Islet of Langerhans (tissue), 1 donor: ENCODE measurements at regions not wholly inside any gene's neighbourhood (a gene's known extent, or its start where the extent isn't known, plus 50 kb on each side); places are given as distances from the start of the nearest gene placed in this dataset.
A peak's percentile ranks its signal among the peaks of the same experiment; 100 is the strongest.
"Not testable (repeated sequence)": the region's sequence is repeated elsewhere in the genome, so short reads cannot be mapped to it uniquely, and the experiment has no call there.

Experiments
- FAIRE-seq: peaks from one replicate; lab custom pipeline; 2011; peaks lifted over from hg19 to GRCh38; lab: Jason Lieb, UNC

DNA sequence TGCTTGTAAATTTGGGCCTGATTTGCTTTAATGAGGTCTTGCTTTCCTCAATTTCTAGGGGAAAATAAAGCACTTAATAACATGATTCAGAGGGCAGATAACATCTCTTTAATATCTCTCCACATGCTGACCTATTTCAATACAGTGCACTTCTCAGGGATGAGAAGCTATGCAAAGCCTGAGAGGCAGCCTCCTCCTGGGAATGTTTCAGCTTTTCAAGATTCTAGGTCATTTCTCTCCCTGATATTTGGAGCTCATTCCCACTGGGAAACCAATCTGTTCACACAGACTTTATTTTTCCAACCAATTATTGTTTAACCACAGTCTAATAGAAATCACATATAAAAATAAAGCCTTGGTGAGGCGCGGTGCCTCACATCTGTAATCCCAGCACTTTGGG lies 67.0 kb upstream of the LSAMP start:
- FAIRE-seq = no peak

DNA sequence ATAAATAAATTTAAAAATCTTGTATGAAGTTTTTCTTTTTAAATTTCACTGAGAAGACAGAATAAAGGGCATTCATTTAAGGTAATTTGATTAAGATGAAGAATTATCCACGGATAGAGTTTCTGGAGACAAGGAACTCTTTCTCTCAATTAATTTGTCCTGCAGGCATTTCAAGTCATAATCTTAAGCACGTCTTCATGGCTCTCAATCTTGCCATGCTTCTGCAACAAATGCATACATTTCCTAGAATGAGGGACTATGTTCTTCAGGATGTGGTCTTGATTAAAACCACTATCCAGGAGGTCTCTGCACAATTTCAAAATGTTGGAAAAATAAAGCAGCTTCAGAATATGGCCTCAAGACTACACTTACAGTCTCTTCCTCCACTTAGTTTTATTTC lies 67.6 kb upstream of the LSAMP start:
- FAIRE-seq = no peak

DNA sequence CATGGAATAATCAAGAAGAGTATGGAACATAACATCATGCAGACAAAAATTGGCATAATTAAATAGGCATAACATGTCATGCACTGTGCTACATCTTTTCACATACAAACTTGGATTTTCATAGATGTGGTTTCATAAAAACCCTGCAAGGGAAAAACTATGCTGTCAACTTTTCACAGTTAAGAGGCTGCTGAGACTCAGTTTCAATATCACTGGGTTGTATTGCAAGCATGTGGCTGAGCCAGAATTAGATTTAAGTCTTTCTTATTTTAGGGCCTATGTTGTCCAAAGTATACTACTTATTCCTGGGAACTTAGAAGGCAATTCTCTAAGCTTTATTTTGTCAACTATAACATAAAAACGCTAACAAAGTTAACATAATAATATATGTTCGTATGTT lies 70.7 kb upstream of the LSAMP start:
- no peak for FAIRE-seq

DNA sequence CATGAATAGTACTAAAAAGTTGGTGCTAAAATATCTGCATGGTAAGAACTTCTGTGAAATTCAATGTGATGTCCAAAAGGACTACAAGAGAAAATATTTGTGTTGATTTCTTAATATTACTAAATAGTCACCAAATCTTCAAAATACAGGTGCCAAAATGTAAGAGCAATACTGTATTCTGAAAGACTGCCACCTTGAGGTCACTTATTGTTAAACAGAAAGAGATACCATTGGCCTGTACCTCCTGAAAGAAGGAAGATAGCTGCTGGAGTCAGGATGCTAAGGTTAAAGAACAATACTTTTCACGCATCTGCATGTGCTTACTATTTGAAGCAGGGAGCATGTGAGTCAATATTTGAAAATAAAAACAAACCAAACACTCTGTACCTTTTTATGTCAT lies 72.0 kb upstream of the LSAMP start:
- FAIRE-seq = peak; percentile 13

DNA sequence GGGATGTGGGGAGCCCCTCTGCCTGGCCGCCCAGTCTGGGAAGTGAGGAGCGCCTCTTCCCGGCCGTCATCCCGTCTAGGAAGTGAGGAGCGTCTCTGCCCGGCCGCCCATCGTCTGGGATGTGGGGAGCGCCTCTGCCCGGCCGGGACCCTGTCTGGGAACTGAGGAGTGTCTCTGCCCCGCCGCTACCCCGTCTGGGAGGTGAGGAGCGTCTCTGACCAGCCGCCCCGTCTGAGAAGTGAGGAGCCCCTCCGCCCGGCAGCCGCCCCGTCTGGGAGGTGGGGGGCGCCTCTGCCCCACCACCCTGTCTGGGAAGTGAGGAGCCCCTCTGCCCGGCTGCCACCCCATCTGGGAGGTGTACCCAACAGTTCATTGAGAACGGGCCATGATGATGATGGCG lies 73.8 kb upstream of the LSAMP start:
- not testable (repeated sequence) for FAIRE-seq

DNA sequence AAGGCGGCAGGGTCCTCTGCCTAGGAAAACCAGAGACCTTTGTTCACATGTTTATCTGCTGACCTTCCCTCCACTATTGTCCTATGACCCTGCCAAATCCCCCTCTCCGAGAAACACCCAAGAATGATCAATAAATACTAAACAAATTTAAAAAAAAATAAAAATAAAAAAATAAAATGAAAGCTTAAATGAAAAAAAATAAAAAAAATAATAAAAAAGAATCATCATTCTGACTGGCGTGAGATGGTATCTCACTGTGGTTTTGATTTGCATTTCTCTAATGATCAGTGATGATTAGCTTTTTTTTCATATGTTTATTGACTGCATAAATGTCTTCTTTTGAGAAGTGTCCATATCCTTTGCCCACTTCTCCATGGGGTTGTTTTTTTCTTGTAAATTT lies 74.5 kb upstream of the LSAMP start:
- not testable (repeated sequence) for FAIRE-seq

DNA sequence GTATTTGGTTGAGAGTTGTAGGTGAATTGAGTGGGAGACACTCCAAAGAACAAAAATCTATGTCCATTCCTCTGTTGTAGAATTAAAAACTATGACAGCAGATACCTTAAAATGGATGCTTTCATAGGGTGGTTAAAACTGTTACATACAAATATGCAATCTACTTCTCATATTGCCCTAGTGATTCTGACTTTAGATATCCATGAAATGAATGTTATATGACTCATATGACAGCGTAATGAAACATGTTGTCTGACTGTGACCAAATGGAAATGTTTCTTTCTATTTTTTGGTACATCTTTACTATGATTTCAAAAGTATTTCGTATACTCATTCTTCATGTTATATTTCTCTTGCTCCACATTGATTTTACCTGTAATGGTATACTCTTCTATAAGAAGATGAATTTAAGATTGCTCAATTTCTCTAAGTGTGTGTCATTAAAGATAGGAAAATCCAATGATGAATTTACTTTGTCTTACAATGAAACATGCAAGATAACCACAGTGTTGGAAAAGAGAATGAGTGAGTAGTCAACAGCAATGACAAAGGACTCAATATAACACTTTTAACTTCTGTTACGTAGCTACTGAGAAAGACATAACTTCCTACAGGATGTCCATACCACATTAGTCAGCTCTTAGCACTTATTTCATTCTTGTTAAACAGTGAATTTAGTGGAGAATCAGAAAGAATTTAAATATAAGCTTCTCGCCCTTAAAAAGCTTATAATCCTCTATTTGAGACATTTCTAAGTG lies 79.3 kb upstream of the LSAMP start:
- FAIRE-seq = no peak

DNA sequence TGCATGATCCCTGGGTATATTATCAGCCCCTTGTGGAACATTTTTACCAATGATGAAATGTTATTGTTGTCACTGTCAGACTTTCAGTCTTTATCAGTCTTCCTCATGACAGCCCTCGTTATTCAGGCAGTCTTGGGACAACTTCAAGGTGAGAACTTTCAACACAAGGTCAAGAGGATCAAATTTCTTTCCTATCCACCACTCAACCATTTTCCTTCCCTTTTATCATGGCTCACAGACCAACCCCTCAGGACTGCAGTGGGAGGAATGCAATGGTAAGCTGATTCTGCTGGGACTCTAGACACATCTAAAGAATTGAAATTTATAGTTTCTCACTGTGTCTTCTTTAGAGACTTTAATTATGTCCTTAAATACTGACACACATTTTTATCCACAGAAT lies 107.0 kb upstream of the LSAMP start:
- FAIRE-seq = no peak

DNA sequence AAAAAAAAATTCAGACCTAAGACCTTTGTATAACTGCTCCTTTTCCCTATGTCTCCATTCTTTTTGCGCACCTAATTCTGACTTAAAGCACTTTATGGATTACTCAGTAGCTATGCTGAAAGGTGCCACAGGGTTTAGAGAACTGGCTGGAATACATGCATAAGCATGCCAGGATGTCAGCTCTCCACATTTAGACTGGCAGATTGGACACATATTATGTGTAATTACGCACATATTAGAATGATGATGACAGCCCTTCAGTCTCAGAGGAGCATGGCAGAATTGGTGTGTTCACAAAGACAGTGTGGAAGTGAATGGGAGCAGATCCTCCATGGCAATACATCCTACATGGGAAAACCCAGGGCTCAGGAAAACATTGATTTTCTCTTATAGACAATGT lies 108.1 kb upstream of the LSAMP start:
- no peak for FAIRE-seq

DNA sequence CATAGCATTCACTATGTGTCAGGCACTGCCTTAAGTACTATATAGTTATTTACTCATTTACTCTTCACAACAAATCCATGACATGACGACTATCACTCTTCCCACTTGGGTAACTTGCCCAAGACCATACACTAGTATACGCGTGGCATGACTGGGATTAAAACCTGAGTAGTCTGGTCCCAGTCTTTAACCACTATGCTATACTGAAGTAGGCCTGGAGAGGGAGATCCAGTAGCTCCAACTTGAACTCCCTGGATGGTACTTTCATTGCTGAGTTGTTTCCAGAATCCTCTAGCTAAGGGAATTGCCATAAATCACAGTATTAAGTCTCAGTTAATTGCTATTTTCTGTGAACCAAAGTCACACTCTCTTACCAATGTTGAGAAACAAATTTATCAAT lies 116.2 kb upstream of the LSAMP start:
- FAIRE-seq = no peak

DNA sequence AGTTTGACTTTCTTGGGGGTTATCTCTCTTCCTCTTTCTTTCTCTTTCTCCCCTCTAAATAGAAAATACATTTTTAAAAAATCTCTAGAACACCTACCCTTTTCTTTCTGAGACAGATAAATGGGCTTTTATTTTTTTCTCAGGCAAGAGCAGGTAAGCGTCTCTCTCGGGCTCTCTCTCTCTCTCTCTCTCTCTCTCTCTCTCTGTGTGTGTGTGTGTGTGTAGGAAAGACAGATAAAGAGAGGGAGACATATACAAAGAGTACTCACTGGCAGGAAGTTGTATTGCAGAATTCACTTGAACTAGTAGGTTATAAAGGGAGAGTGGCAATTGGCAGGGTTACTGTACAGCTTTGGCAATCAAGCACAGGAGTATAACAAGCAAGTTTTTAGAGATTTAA lies 118.1 kb upstream of the LSAMP start:
- no peak for FAIRE-seq

DNA sequence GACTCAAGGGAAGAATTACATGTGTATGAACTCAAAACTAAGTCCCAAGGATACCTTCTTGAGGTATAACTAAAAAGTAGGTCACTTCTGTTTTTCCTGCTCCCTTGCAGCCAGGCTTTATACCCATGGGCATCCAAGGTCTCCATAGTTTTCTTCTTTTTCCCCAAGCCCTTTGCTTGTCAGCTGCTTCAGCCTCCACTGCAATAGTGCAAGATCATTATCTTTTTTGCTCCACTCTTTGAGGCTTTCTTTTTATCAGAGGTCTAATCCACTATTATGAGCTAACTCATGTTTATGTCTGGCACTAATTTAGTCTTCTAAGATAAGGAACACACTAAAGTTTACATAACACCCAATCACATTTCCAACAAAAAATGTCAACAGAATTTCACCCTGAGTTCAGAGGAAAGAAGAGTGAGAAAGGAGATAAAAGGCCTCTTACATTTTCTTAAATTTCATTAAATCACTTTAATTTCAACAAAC lies 121.2 kb upstream of the LSAMP start:
- no peak for FAIRE-seq

DNA sequence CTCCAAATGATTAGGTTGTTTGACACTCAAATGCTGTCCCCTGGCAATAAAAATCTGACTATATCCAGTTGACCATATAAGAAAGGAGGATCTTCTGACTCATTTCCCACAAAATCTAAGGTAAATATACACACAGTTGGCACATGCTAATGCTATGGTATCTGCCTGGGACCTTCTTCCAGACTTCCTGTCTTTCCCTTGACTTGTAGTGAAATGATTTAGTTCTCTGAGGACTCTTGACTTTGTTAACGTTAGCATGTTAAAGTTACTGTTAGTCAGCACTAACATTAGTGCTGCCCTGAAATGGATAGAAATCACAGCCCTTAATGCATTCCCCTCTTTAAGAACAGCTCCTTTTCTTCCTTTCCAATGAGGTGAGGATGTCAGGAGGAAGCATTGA lies 124.3 kb upstream of the LSAMP start:
- no peak for FAIRE-seq

DNA sequence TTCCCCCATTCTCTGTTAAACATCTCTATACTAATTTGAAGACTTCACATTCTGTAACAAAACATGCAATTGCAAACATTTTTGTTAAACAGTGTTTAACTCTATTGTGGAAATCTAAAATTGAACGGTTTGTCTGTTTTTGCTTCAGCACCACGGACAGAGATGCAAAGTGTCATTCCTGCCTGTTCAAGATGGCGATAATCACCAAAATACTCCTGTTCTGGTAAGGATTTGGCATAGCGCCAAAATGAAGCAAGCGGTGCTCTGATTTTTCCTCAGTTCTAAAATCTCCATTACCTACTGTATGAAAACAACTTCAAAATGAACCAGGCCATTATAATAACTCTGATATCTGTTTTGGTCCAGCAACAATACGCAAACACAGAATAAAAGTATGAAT lies 129.7 kb upstream of the TUSC7 start:
- no peak for FAIRE-seq

DNA sequence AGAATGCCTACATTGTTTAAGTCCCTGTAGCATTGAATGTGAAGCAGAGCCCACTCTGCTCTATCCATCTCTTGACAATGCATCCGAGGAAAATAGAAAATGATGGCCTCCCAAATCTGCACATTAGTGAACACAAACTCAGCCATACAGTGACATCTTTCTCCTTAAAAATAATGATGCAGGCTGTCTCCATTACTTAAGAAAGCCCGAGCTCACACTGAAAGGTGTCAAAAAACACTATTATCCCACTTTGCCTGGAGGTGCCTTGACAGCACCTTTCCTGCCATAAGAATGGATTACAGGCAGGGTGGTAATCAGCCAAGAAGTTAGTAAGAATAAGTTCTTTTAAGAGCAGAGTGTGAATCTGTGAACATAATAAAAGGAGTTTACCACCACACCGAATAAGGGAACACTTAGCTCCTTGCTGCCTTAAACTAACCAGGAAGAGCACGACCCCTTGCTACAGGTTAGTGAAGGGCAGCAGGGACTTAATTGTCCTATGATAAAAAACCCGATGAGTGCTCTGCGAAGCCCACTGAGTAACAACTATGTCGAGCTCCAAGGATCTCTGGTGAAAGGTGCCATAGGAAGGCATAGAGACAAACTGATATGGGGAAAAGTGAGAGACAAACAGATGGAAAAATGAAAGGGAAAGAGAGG lies 123.2 kb upstream of the TUSC7 start:
- FAIRE-seq = no peak

DNA sequence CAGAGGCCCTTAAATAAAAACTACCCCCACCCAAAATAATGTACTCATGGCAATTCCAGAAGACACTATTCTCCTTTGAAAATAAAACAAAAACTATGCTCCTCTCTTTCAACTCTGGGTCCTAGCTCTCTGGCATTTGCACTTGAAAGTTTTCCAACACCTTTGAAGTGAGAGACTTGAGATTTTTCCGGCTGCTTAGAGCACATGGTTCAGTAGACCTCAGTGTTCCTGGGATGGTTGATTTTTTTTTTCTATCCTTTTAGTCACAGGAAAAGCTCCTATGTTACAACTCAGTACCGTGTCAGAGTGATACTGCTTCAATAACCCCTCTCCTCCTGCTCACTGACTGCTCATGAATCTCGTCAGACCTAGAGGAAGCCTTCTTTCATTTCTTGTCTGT lies 118.3 kb upstream of the TUSC7 start:
- FAIRE-seq = no peak

DNA sequence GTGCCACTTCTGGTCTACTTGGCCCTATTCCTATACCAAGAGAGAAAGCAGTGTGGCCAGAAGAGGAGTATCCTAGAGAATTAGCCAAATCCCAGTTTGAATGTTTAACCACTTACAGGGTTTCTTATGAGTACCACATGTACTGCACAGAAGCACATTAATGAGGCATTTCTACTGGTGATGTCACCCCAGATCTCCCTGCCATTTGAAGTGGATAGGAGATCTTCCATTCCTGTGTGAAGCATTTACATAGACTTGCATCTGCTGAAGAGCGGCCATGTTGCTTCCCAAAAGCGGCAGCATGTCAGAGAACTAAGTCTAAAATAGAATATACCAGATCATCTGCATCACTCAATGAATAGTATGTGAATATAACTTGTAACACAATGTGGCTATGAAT lies 108.4 kb upstream of the TUSC7 start:
- no peak for FAIRE-seq

DNA sequence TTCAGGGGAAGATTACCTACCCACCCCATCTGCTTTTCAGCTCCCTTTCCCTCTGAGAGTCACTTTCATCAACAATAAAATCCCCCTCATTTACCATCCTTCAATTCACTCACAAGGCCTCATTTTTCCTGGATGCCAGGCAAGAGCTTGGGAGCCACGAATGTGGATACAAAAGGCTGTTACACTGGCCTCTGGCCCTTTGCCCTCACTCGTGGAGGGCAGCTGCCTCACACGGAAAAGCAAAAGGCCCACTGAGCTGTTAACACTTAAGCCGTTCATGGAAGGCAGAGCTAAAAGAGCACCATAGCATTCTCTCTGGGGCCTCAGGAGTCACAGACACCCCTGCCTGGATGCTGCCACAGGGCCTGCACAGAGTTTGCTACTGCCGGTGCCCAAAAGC lies 102.4 kb upstream of the TUSC7 start:
- FAIRE-seq = no peak

DNA sequence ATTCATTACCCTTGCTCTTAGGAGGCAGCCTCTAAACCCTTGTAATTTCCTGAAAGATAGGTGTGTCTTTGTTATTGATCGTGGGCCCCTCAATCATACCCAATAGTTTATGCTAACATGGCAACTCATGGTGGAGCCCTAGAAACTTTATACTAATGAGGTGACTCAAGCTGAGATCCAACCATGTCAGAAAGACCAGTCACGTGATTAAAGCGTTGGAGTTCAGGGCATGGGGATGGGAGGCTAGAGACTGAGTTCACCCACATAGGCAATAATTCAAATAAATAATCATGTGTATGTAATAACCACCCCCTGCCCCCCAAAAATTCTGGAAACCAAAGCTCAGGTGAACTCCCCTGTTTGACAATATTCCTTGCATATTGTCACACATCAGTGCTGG lies 99.5 kb upstream of the TUSC7 start:
- FAIRE-seq = no peak

DNA sequence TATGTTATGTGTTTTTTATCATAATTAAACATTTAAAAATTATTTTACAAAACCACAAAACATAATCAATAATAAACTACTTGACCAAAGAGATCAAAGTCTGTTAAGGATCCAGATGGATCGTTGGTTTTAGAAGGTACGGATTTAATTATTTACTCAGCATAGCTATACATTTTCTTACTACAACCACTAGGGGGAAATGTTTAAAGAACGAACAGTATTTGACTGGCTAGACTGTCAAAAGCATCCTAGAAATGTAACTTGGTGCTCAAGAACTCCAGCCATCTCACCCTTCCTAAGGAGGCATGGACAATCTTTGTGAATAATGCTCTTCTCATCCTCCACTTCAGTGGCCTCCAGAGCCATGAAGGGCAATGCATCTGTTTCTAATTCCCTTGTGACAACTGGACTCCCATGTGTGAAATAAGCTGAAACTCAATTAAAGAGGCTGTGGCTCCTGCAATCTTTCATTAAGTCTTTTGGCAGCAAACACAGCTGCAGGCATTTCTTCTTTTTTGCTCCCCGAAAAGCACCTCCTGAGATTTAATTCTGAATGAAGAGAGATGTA lies 94.7 kb upstream of the TUSC7 start:
- no peak for FAIRE-seq

DNA sequence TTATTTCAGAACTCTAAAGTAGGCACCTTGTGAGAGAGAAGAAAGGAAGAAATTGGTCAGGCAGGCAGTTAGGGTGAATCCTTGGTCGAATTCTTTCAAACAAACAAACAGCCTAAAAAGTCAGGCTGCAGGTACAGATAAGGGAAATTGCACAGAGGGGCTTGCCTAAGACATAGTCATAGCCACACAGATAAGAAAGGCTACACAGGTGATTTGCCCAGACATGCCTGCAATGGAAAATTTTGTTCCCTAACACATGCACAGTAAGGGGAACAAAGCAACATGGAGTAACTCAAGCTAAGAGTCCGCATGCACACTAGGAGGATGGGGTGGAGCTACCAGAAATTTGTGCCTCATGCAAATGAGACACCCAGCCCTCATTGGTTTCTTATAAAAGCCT lies 91.4 kb upstream of the TUSC7 start:
- FAIRE-seq = no peak

DNA sequence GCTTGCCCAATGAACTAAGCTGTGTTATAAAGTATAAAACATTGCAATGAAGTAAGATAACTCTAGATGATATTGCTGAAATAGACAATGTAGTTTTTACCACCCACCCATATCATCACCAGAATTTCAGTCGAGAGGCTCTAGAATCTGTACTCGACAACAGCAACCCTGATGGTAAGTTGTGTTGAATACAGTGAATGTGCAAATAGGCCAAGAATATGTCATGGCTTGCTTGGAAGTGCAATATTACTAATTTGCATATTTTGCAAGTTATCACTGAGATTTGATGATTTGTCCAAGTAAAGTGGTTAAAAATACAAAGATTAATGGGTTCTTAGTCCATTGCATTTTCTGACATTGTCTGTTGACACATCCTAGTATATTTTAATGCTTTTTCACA lies 90.6 kb upstream of the TUSC7 start:
- no peak for FAIRE-seq

DNA sequence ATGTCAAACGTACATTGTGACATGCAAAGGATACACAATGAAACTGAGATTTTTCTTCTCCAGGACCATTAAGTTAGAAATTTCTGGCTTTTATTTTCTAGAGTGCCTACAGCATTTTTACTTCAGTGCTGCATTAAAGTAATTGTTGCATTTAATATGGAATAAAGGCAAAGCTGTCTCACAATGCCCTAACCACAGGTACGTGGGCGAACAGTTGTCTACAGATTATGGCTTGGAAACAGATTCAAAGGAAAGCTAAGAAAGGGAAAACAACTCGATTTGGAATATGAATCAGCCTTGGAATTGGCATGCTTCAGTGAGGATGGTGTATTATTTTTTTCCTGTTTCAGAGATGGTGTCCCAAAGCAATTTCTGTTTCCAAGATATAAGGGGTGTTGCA lies 79.1 kb upstream of the TUSC7 start:
- no peak for FAIRE-seq

DNA sequence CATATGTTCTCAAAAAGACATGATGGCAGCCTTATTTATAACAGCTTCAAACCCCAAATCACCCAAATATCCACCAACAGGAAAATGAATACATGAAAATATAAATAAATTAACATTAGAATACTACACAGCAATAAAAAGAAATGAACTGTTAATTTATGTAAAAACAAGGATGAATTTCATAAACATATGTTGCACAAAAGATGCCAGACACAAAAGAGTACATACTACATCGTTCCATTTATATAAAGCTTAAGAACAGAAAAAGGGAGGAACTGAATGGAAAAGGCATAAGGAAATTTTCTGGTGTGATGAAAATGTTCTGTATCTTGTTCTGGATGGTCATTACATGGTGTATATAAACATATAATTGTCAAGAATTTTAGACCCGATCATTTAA lies 69.9 kb upstream of the TUSC7 start:
- no peak for FAIRE-seq
